ENCODE measurements at regions not wholly inside any gene's neighbourhood (a gene's known extent, or its start where the extent isn't known, plus 50 kb on each side); places are given as distances from the start of the nearest gene placed in this dataset.

GRCh38 chr12:13734584-13735152 is 246.7 kb downstream of the GRIN2B start:
- Histone ChIP-seq H4K20me1 (no peaks in the 10 kb centered on the region), H3K4me3 (no peak overlapping the region), H3K4me1 (peaks cover 11% of the 10 kb centered on the region), H3K27ac (no peak overlapping the region), H3K4me2 (no peak overlapping the region), H3K27me3 (no peaks in the 10 kb centered on the region), H3K36me3 (no peaks in the 10 kb centered on the region), H3K9ac (no peak overlapping the region), H3K9me3 (no peaks in the 10 kb centered on the region)
- no peak for TF ChIP-seq Cebpa-rat (IDR thresholded peaks at IDR 0.05)

DNA sequence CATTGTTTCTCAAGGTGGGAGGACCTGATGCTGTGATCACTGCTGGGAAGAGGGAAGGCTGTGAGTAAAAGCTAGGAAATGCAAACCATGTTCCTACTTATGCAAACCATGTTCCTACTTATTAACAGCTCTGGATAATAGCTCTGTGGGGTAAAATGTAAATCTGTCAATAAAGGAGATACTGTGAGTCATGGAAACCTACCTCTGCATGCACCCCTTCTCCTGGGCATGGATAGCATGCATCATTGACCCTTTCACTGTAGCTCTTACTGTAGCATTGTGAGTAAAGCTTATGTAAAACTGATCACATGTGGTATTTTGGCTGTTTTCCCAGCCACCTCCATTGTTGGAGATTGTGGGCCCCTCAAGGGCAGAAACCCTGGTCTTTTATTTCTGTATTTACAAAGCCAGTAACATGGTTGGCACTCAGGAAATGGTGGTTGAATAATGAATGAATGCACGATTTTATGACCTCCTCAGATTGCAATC is 253.7 kb downstream of the GRIN2B start:
- no peak for TF ChIP-seq Cebpa-rat (IDR thresholded peaks at IDR 0.05)
- H3K9ac ChIP-seq: no peak overlapping the region
- no peaks in the 10 kb centered on the region for H3K9me3 ChIP-seq
- H4K20me1 ChIP-seq: no peaks in the 10 kb centered on the region
- no peaks in the 10 kb centered on the region for H3K4me1 ChIP-seq
- H3K27ac ChIP-seq: no peak overlapping the region
- H3K36me3 ChIP-seq: no peaks in the 10 kb centered on the region
- no peaks in the 10 kb centered on the region for H3K27me3 ChIP-seq
- H3K4me3 ChIP-seq: no peak overlapping the region
- H3K4me2 ChIP-seq: no peak overlapping the region

DNA sequence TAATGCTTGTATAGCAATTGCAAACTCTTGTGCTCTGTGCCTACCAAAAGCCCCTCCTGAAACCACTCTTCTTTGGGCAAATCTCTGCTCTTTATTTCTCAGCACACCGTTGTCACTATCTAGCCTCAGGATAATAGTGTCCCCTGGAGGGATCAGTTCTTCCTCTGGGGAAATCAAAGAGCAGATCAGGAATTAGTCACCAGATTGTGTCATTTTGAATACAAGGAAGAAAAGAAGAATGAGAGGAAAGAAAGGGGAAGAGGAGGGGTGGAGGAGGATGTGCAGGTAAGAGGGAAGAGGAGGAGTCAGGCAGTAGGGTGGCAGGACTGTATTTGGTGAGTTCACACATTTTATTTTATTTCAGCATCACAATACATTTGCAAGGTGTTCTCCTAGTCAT is 256.4 kb downstream of the GRIN2B start:
- Histone ChIP-seq H3K9ac (no peak overlapping the region), H3K9me3 (no peaks in the 10 kb centered on the region), H3K27ac (no peak overlapping the region), H3K4me1 (no peaks in the 10 kb centered on the region), H3K36me3 (no peaks in the 10 kb centered on the region), H3K4me3 (no peak overlapping the region), H4K20me1 (no peaks in the 10 kb centered on the region), H3K27me3 (no peaks in the 10 kb centered on the region), H3K4me2 (no peak overlapping the region)
- TF ChIP-seq Cebpa-rat (IDR thresholded peaks at IDR 0.05): no peak

DNA sequence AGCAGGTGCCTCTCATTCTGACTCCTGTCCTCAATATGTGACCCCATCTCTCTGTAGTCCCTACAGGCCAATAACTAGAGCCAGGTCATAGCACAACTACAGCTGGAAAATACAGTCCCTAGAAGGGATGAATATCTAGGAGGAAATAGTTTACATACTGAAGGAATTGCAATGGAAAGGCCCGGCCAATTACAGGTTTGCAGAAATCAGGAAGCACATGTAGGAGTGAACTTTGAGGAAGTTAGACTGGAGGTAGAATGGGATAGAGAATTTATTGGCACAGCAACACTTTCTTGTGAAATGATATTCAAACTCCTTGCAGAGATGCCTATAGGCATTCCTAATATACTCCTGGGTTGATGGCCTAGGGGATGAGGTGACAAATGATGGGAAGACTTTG is 257.3 kb downstream of the GRIN2B start:
- H3K4me2 ChIP-seq: no peak overlapping the region
- no peak overlapping the region for H3K9ac ChIP-seq
- no peak overlapping the region for H3K27ac ChIP-seq
- H3K36me3 ChIP-seq: no peaks in the 10 kb centered on the region
- no peaks in the 10 kb centered on the region for H3K9me3 ChIP-seq
- no peaks in the 10 kb centered on the region for H3K27me3 ChIP-seq
- no peaks in the 10 kb centered on the region for H3K4me1 ChIP-seq
- no peaks in the 10 kb centered on the region for H4K20me1 ChIP-seq
- no peak overlapping the region for H3K4me3 ChIP-seq
- no peak for TF ChIP-seq Cebpa-rat (IDR thresholded peaks at IDR 0.05)

DNA sequence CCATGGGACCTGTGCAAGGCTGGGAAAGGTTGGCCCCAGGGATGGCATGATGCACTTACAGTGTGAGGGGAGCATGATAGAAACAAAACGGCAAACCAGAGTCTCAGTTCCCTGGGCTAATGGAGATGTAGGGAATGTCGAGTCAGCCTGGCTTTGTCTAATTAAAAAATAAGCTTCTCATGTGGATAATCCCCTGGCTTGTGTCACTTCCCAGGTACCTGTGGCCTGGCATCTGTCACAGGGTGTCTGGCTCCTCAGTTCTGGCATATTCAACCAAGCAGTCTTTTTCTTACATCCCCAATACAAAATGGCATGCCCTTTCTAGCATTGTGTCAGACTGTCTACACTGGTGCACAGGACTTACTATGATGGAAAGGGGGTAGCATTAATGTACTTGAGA is 261.4 kb downstream of the GRIN2B start:
- H3K4me2 ChIP-seq: no peak overlapping the region
- no peak overlapping the region for H3K27ac ChIP-seq
- no peaks in the 10 kb centered on the region for H4K20me1 ChIP-seq
- no peaks in the 10 kb centered on the region for H3K27me3 ChIP-seq
- no peak overlapping the region for H3K4me3 ChIP-seq
- H3K36me3 ChIP-seq: no peaks in the 10 kb centered on the region
- H3K9ac ChIP-seq: no peak overlapping the region
- H3K9me3 ChIP-seq: no peaks in the 10 kb centered on the region
- no peak for TF ChIP-seq Cebpa-rat (IDR thresholded peaks at IDR 0.05)
- no peaks in the 10 kb centered on the region for H3K4me1 ChIP-seq

DNA sequence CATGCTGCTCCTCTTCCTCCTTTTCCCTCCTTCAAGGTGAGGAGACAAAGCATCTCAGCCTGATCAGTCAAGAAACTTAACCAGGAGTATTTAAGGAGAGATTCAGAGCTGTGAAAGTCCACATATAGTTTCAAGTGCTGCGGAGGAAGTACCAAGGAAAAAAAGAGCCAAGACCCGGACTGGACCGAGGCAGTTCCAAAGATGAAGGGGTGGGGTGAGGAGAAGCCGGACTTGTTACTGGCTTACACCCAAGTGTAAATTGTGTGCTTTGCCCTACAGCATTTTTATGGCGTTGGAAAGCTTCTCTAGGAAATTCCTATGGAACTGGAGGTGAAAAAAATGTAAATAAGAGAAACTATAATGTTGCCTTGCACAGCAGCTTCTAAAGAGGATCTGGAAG is 263.1 kb downstream of the GRIN2B start:
- H3K4me2 ChIP-seq: no peak overlapping the region
- no peaks in the 10 kb centered on the region for H3K27me3 ChIP-seq
- H3K36me3 ChIP-seq: no peaks in the 10 kb centered on the region
- H3K9ac ChIP-seq: no peak overlapping the region
- H4K20me1 ChIP-seq: no peaks in the 10 kb centered on the region
- peaks cover 11% of the 10 kb centered on the region for H3K4me1 ChIP-seq
- no peak for TF ChIP-seq Cebpa-rat (IDR thresholded peaks at IDR 0.05)
- no peak overlapping the region for H3K4me3 ChIP-seq
- H3K9me3 ChIP-seq: no peaks in the 10 kb centered on the region
- no peak overlapping the region for H3K27ac ChIP-seq

- H3K27ac ChIP-seq: no peak overlapping the region
- H3K9ac ChIP-seq: no peak overlapping the region
- TF ChIP-seq Cebpa-rat (IDR thresholded peaks at IDR 0.05): no peak
- H3K4me3 ChIP-seq: no peak overlapping the region
- peaks cover 12% of the 10 kb centered on the region for H3K4me1 ChIP-seq
- no peaks in the 10 kb centered on the region for H3K9me3 ChIP-seq
- no peaks in the 10 kb centered on the region for H4K20me1 ChIP-seq
- no peaks in the 10 kb centered on the region for H3K36me3 ChIP-seq
- no peaks in the 10 kb centered on the region for H3K27me3 ChIP-seq
- no peak overlapping the region for H3K4me2 ChIP-seq
These were observed 265.3 kb downstream of the GRIN2B start for GRCh38 chr12:13716119-13716518.

DNA sequence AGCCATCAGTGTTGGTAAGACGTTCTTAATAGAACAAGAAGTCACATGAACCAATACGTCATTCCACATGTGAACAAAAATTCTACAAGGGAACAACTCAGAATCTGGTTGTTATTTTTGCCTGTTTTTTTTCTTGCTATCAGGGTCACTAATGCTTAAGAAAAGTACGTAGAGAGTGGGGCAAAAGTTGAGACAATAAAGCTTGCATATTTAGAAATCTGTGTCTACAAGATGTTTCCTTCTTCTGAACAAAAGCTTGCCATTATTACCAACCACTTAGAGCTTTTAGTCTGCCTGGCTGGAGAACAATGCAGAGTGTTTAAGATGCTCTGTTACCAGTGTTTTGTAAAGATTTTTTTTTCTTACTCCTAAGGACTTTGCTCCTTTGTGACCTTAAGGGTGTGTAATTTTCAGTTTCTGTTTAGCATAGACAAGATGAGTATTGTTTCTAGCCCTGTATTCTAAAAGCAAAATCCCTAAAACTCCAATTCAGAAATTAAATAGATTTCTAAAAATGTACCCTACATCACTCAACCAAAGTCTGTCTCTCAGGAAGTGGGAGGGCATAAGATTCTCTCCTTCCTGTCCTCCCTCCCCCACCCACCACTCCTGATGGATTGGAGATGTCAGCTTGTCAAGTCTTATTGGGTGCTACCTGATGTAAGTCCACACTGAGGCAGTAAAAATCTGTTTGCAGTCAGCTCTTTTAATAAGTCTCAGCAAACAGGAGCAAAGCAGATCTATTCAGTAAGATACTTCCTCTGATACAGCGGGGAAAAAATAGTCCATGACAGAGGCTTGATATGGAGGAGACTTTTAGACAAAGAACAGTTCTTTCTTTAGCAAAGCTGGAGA is 267.6 kb downstream of the GRIN2B start:
- TF ChIP-seq Cebpa-rat (IDR thresholded peaks at IDR 0.05): no peak
- Histone ChIP-seq H3K9me3 (no peaks in the 10 kb centered on the region), H3K4me3 (no peak overlapping the region), H4K20me1 (no peaks in the 10 kb centered on the region), H3K36me3 (no peaks in the 10 kb centered on the region), H3K4me1 (peaks cover 12% of the 10 kb centered on the region), H3K27me3 (no peaks in the 10 kb centered on the region), H3K4me2 (peak overlapping the region; percentile 34; the same call in 1 of the 2 replicates), H3K27ac (no peak overlapping the region), H3K9ac (no peak overlapping the region)

- Histone ChIP-seq H3K4me1 (no peaks in the 10 kb centered on the region), H3K9me3 (no peaks in the 10 kb centered on the region), H3K9ac (no peak overlapping the region), H3K36me3 (no peaks in the 10 kb centered on the region), H4K20me1 (no peaks in the 10 kb centered on the region), H3K4me2 (no peak overlapping the region), H3K27me3 (no peaks in the 10 kb centered on the region), H3K4me3 (no peak overlapping the region), H3K27ac (no peak overlapping the region)
- no peak for TF ChIP-seq Cebpa-rat (IDR thresholded peaks at IDR 0.05)
These were observed 273.6 kb downstream of the GRIN2B start for GRCh38 chr12:13707829-13708228.

DNA sequence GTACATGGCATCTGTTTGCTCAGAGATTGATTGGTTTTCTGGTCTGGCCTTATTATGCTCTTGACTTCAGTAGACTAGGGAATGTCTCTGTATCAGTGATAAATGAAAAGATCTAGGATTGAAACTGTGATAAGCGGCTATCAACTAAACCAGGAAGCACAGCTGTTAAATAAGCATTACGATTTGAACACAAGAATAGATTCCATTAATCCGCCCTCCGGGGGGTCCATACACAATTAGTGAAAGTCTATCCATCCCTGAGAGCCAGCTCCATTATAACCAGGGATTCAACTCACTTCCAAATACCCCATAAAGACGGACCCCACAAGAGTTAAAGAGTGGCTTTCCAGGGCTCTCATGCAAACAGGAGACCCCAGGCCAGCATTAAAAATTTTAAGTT is 279.0 kb downstream of the GRIN2B start:
- no peak overlapping the region for H3K4me2 ChIP-seq
- no peaks in the 10 kb centered on the region for H3K27me3 ChIP-seq
- no peaks in the 10 kb centered on the region for H4K20me1 ChIP-seq
- no peak for TF ChIP-seq Cebpa-rat (IDR thresholded peaks at IDR 0.05)
- H3K27ac ChIP-seq: no peak overlapping the region
- H3K36me3 ChIP-seq: no peaks in the 10 kb centered on the region
- H3K9me3 ChIP-seq: no peaks in the 10 kb centered on the region
- H3K4me3 ChIP-seq: no peak overlapping the region
- no peaks in the 10 kb centered on the region for H3K4me1 ChIP-seq
- no peak overlapping the region for H3K9ac ChIP-seq
